OCI-LY3 (cell line): ENCODE measurements at regions not wholly inside any gene's neighbourhood (a gene's known extent, or its start where the extent isn't known, plus 50 kb on each side); places are given as distances from the start of the nearest gene placed in this dataset.

ENCODE experiments used
- H2AFZ ChIP-seq: fragments of 200-600, 300-600 bp; shearing (Covaris generic); 2 replicates; pipeline ENCODE4 v1.6.0; 2014; ENCODE audit warnings: antibody characterized with exemption, low read depth, low read length
- H3K27ac ChIP-seq: fragments of 200-600, 300-600 bp; sonication (generic); 2 replicates; pipeline ENCODE4 v1.5.1; 2014; ENCODE audit warnings: mild to moderate bottlenecking, low read length, moderate library complexity, mixed read lengths
- H3K27me3 ChIP-seq: fragments of 200-600, 300-600 bp; sonication (generic); 2 replicates; pipeline ENCODE4 v1.6.1; 2014; ENCODE audit warnings: low read depth, low read length, mixed read lengths
- H3K36me3 ChIP-seq: fragments of 200-600, 300-600 bp; sonication (generic); replicated peaks from 2 replicates; pipeline ENCODE3; 2014; ENCODE audit warnings: low read depth, low read length, mixed read lengths
- H3K4me1 ChIP-seq: fragments of 300-600, 200-600 bp; sonication (generic); 2 replicates; pipeline ENCODE4 v1.6.1; 2014; ENCODE audit warnings: low read length, mixed read lengths
- H3K4me2 ChIP-seq: fragments of 200-600, 300-600 bp; sonication (generic); 2 replicates; pipeline ENCODE4 v1.6.1; 2014; ENCODE audit warnings: low read length, mixed read lengths
- H3K4me3 ChIP-seq: fragments of 300-600, 200-600 bp; sonication (generic); 2 replicates; pipeline ENCODE4 v1.5.1; 2014; ENCODE audit warnings: antibody characterized with exemption, mild to moderate bottlenecking, low read length, moderate library complexity
- H3K79me2 ChIP-seq: fragments of 300-600, 200-600 bp; shearing (Covaris generic); 2 replicates; pipeline ENCODE4 v1.6.1; 2014; ENCODE audit warnings: mild to moderate bottlenecking, low read length, mixed read lengths
- H3K9ac ChIP-seq: fragments of 300-600, 200-600 bp; shearing (Covaris generic); 2 replicates; pipeline ENCODE4 v1.6.0; 2014; ENCODE audit warnings: mild to moderate bottlenecking, low read length, moderate library complexity
- H3K9me3 ChIP-seq: fragments of 200-600, 300-600 bp; shearing (Covaris generic); 2 replicates; pipeline ENCODE4 v1.6.1; 2014; ENCODE audit warnings: low read length, mixed read lengths; ENCODE audit not compliant: insufficient read depth
- H4K20me1 ChIP-seq: fragments of 200-600, 300-600 bp; sonication (generic); 2 replicates; pipeline ENCODE4 v1.6.1; 2016; ENCODE audit warnings: low read length, mixed read lengths; ENCODE audit not compliant: insufficient read depth
- CTCF ChIP-seq: fragments of 200-600, 300-600 bp; sonication (generic); IDR thresholded peaks from 2 replicates; pipeline ENCODE4 v1.5.1; 2014; ENCODE audit warnings: antibody characterized with exemption, low read length, low read depth
- EZH2phosphoT487 ChIP-seq: fragments of 200-600 bp; shearing (Covaris generic); IDR thresholded peaks from 2 replicates; pipeline ENCODE4 v1.6.1; 2018; ENCODE audit warnings: antibody characterized with exemption, mixed run types, low read depth

GRCh38 chr5:158289967-158290366, 431.0 kb upstream of the CLINT1 start:
- Histone ChIP-seq H3K4me1 (no peaks in the 10 kb centered on the region), H3K27ac (no peak overlapping the region), H4K20me1 (no peaks in the 10 kb centered on the region), H3K4me3 (no peak overlapping the region), H2AFZ (no peak overlapping the region), H3K36me3 (no peaks in the 10 kb centered on the region), H3K79me2 (no peaks in the 10 kb centered on the region), H3K9me3 (no peaks in the 10 kb centered on the region), H3K27me3 (no peaks in the 10 kb centered on the region), H3K4me2 (no peak overlapping the region), H3K9ac (no peak overlapping the region)
- no peak for TF ChIP-seq EZH2phosphoT487
- no peak for TF ChIP-seq CTCF

GRCh38 chr5:158288272-158288657, 429.3 kb upstream of the CLINT1 start:
- H3K9me3 ChIP-seq = no peaks in the 10 kb centered on the region
- H3K36me3 ChIP-seq = no peaks in the 10 kb centered on the region
- H2AFZ ChIP-seq = no peak overlapping the region
- H3K79me2 ChIP-seq = no peaks in the 10 kb centered on the region
- no peak overlapping the region for H3K4me2 ChIP-seq
- no peak overlapping the region for H3K9ac ChIP-seq
- no peaks in the 10 kb centered on the region for H3K27me3 ChIP-seq
- TF ChIP-seq CTCF (no peak), EZH2phosphoT487 (no peak)
- H3K27ac ChIP-seq = no peak overlapping the region
- no peak overlapping the region for H3K4me3 ChIP-seq
- no peaks in the 10 kb centered on the region for H3K4me1 ChIP-seq
- no peaks in the 10 kb centered on the region for H4K20me1 ChIP-seq

GRCh38 chr5:158287643-158288271, 428.8 kb upstream of the CLINT1 start:
- Histone ChIP-seq H3K4me1 (no peaks in the 10 kb centered on the region), H3K36me3 (no peaks in the 10 kb centered on the region), H3K9ac (no peak overlapping the region), H3K27me3 (no peaks in the 10 kb centered on the region), H3K9me3 (no peaks in the 10 kb centered on the region), H3K4me2 (no peak overlapping the region), H2AFZ (no peak overlapping the region), H3K4me3 (no peak overlapping the region), H4K20me1 (no peaks in the 10 kb centered on the region), H3K27ac (no peak overlapping the region), H3K79me2 (no peaks in the 10 kb centered on the region)
- TF ChIP-seq CTCF (no peak), EZH2phosphoT487 (no peak)

GRCh38 chr5:158286827-158287226, 427.9 kb upstream of the CLINT1 start:
- Histone ChIP-seq H3K27ac (no peak overlapping the region), H3K79me2 (no peaks in the 10 kb centered on the region), H3K4me1 (no peaks in the 10 kb centered on the region), H3K9me3 (no peaks in the 10 kb centered on the region), H3K27me3 (no peaks in the 10 kb centered on the region), H3K4me2 (no peak overlapping the region), H2AFZ (no peak overlapping the region), H3K9ac (no peak overlapping the region), H4K20me1 (no peaks in the 10 kb centered on the region), H3K36me3 (no peaks in the 10 kb centered on the region), H3K4me3 (no peak overlapping the region)
- TF ChIP-seq CTCF (no peak), EZH2phosphoT487 (no peak)
